NCI-H524 treated with DMSO at 0.1 percent for 48 hours (cell line): ENCODE measurements at regions not wholly inside any gene's neighbourhood (a gene's known extent, or its start where the extent isn't known, plus 50 kb on each side); places are given as distances from the start of the nearest gene placed in this dataset.
A peak's percentile ranks its signal among the peaks of the same experiment; 100 is the strongest.
"Not testable (repeated sequence)": the region's sequence is repeated elsewhere in the genome, so short reads cannot be mapped to it uniquely, and the experiment has no call there.

Source experiments
- DNase-seq: peaks from one replicate; lab custom pipeline; 2025; lab: John Stamatoyannopoulos, UW

- no peak for DNase-seq
These were observed 100.5 kb downstream of the SLC4A3 start for GRCh38 chr2:219727771-219728429.

GRCh38 chr2:219728991-219729487 is 101.6 kb downstream of the SLC4A3 start:
- no peak for DNase-seq

- no peak for DNase-seq
These were observed 103.7 kb downstream of the SLC4A3 start for GRCh38 chr2:219731173-219731572.

- no peak for DNase-seq
These were observed 105.7 kb downstream of the SLC4A3 start for GRCh38 chr2:219733106-219733505.

GRCh38 chr2:219733746-219734145 is 106.3 kb downstream of the SLC4A3 start:
- no peak for DNase-seq

GRCh38 chr2:219736209-219736608 is 108.8 kb downstream of the SLC4A3 start:
- DNase-seq, result no peak

GRCh38 chr2:219737270-219737691 is 109.9 kb downstream of the SLC4A3 start:
- DNase-seq, result no peak

GRCh38 chr2:219739066-219739465 is 111.6 kb downstream of the SLC4A3 start:
- no peak for DNase-seq

- DNase-seq, result no peak
These were observed 112.5 kb downstream of the SLC4A3 start for GRCh38 chr2:219739866-219740440.

GRCh38 chr2:219743548-219743947 is 116.1 kb downstream of the SLC4A3 start:
- no peak for DNase-seq

- DNase-seq, result no peak
These were observed 116.6 kb downstream of the SLC4A3 start for GRCh38 chr2:219744066-219744465.

- peak; percentile 29 for DNase-seq
These were observed 117.2 kb downstream of the SLC4A3 start for GRCh38 chr2:219744600-219744999.

GRCh38 chr2:219747637-219748036 is 120.2 kb downstream of the SLC4A3 start:
- no peak for DNase-seq

- DNase-seq, result no peak
These were observed 121.5 kb downstream of the SLC4A3 start for GRCh38 chr2:219748671-219749570.

- not testable (repeated sequence) for DNase-seq
These were observed 123.7 kb downstream of the SLC4A3 start for GRCh38 chr2:219751121-219751520.

- no peak for DNase-seq
These were observed 125.3 kb downstream of the SLC4A3 start for GRCh38 chr2:219752726-219753125.

- no peak for DNase-seq
These were observed 131.7 kb downstream of the SLC4A3 start for GRCh38 chr2:219758907-219759680.

- DNase-seq, result no peak
These were observed 132.4 kb downstream of the SLC4A3 start for GRCh38 chr2:219759801-219760200.

GRCh38 chr2:219765231-219765911 is 137.9 kb downstream of the SLC4A3 start:
- no peak for DNase-seq

- DNase-seq, result no peak
These were observed 139.2 kb downstream of the SLC4A3 start for GRCh38 chr2:219766658-219767057.
